ENCODE measurements at regions not wholly inside any gene's neighbourhood (a gene's known extent, or its start where the extent isn't known, plus 50 kb on each side); places are given as distances from the start of the nearest gene placed in this dataset.

- TF ChIP-seq JUND (IDR thresholded peaks at IDR 0.05) (no peak), HNF4G (IDR thresholded peaks at IDR 0.05) (no peak), GABPA (IDR thresholded peaks at IDR 0.05 in 1 of 2, conservative IDR thresholded peaks at IDR 0.05 in 1 of 2) (no peak), EGR1 (IDR thresholded peaks at IDR 0.05; ENCODE audit: low read depth in 2 of 2) (no peak), CTCF (IDR thresholded peaks at IDR 0.05; ENCODE audit: low read depth, low read length, missing input control) (no peak), ATF3 (IDR thresholded peaks at IDR 0.05) (no peak)
- no peaks in the 10 kb centered on the region for H3K4me1 ChIP-seq (ENCODE audit: control insufficient read depth in 4 of 4, insufficient read depth in 4 of 4, low read length in 3 of 4)
- no peaks in the 10 kb centered on the region for H3K9me3 ChIP-seq (ENCODE audit: control insufficient read depth in 4 of 4, low read length in 3 of 4)
- peaks cover 0 to 4% (median 0%) of the 10 kb centered on the region in 4 donors for H3K27me3 ChIP-seq (ENCODE audit: control insufficient read depth in 4 of 4, insufficient read depth in 4 of 4, low read length in 3 of 4)
- H3K27ac ChIP-seq (ENCODE audit: low read depth in 1 of 2, low read length in 2 of 2): no peak overlapping the region
- H3K36me3 ChIP-seq (ENCODE audit: control insufficient read depth in 4 of 4, insufficient read depth in 3 of 4, low read depth in 1 of 4, low read length in 3 of 4): no peaks in the 10 kb centered on the region
- DNase-seq (ENCODE audit: low spot score): no peak
- WGBS: 65% methylated on average over 1 of the region's 1 CpG
- H3K9ac ChIP-seq (ENCODE audit: low read depth in 1 of 2, low read length in 2 of 2): no peak overlapping the region
- H3K4me3 ChIP-seq (ENCODE audit: low read depth in 1 of 3, low read length in 3 of 3): no peak overlapping the region
Observed at GRCh38 chr15:34651997-34652725, 68.7 kb upstream of the GOLGA8B start.

DNA sequence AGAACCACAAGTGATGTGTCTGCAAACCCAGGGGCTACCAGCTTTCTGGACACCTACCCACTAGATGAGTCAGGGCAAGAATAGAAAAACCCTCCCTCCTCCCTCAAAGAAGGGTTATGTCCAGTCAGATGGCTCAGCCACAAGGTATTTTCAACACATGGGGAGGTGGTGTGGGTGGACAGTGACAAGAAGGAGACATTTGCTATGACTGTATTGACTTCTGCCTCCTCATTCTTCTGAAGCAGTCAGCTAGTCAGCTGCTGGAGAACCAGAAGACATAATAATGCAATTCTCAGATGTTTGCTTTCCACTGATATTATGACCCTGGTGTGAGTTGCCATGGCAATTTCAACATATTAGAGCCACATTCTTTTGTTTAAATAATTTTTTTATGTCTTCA is 66.7 kb upstream of the GOLGA8B start:
- Histone ChIP-seq H3K36me3 (ENCODE audit: control insufficient read depth in 4 of 4, insufficient read depth in 3 of 4, low read depth in 1 of 4, low read length in 3 of 4) (no peaks in the 10 kb centered on the region), H3K27me3 (ENCODE audit: control insufficient read depth in 4 of 4, insufficient read depth in 4 of 4, low read length in 3 of 4) (peaks cover 0 to under 1% (median 0%) of the 10 kb centered on the region in 4 donors), H3K27ac (ENCODE audit: low read depth in 1 of 2, low read length in 2 of 2) (no peak overlapping the region), H3K9ac (ENCODE audit: low read depth in 1 of 2, low read length in 2 of 2) (no peak overlapping the region), H3K4me1 (ENCODE audit: control insufficient read depth in 4 of 4, insufficient read depth in 4 of 4, low read length in 3 of 4) (no peaks in the 10 kb centered on the region), H3K4me3 (ENCODE audit: low read depth in 1 of 3, low read length in 3 of 3) (no peak overlapping the region), H3K9me3 (ENCODE audit: control insufficient read depth in 4 of 4, low read length in 3 of 4) (no peaks in the 10 kb centered on the region)
- no peak for DNase-seq (ENCODE audit: low spot score)
- TF ChIP-seq TAF1 (conservative IDR thresholded peaks at IDR 0.05): no peak
- no peak for TF ChIP-seq RAD21 (IDR thresholded peaks at IDR 0.05)
- TF ChIP-seq HNF4G (IDR thresholded peaks at IDR 0.05): no peak
- TF ChIP-seq FOXA1 (IDR thresholded peaks at IDR 0.05): no peak
- TF ChIP-seq, protein P1, sequence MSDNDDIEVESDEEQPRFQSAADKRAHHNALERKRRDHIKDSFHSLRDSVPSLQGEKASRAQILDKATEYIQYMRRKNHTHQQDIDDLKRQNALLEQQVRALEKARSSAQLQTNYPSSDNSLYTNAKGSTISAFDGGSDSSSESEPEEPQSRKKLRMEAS (IDR thresholded peaks at IDR 0.05): no peak
- no peak for TF ChIP-seq EGR1 (IDR thresholded peaks at IDR 0.05; ENCODE audit: low read depth in 2 of 2)
- no peak for TF ChIP-seq HNF4A (conservative IDR thresholded peaks at IDR 0.05)
- no peak for TF ChIP-seq CTCF (IDR thresholded peaks at IDR 0.05; ENCODE audit: low read depth, low read length, missing input control)
- no peak for TF ChIP-seq FOXA2 (IDR thresholded peaks at IDR 0.05)
- no peak for TF ChIP-seq RXRA (IDR thresholded peaks at IDR 0.05)

DNA sequence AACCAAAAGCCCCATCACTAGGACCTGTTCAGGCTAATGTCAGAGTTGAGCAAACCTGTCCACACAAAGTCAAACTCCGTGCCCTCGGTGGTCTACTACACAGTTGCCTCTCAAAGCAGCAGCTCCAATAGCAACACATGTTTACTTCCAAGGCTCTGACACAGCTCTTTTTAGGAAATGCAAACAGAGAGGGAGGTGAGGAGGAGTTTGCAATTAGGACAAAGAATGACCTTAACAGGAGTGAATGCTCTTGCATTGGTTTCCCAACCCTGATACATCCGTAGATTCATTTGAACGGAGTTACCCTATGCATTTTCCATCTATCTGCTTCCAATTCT is 64.8 kb upstream of the GOLGA8B start:
- Histone ChIP-seq H3K9me3 (ENCODE audit: control insufficient read depth in 4 of 4, low read length in 3 of 4) (peaks cover 0 to 3% (median 0%) of the 10 kb centered on the region in 4 donors), H3K27me3 (ENCODE audit: control insufficient read depth in 4 of 4, insufficient read depth in 4 of 4, low read length in 3 of 4) (no peaks in the 10 kb centered on the region), H3K9ac (ENCODE audit: low read depth in 1 of 2, low read length in 2 of 2) (no peak overlapping the region), H3K4me3 (ENCODE audit: low read depth in 1 of 3, low read length in 3 of 3) (no peak overlapping the region), H3K36me3 (ENCODE audit: control insufficient read depth in 4 of 4, insufficient read depth in 3 of 4, low read depth in 1 of 4, low read length in 3 of 4) (no peaks in the 10 kb centered on the region), H3K4me1 (ENCODE audit: control insufficient read depth in 4 of 4, insufficient read depth in 4 of 4, low read length in 3 of 4) (no peaks in the 10 kb centered on the region), H3K27ac (ENCODE audit: low read depth in 1 of 2, low read length in 2 of 2) (no peak overlapping the region)
- no peak for TF ChIP-seq HNF4G (IDR thresholded peaks at IDR 0.05)
- no peak for TF ChIP-seq EGR1 (IDR thresholded peaks at IDR 0.05; ENCODE audit: low read depth in 2 of 2)
- TF ChIP-seq RXRA (IDR thresholded peaks at IDR 0.05): no peak
- no peak for TF ChIP-seq TAF1 (conservative IDR thresholded peaks at IDR 0.05)
- TF ChIP-seq JUND (IDR thresholded peaks at IDR 0.05): no peak
- TF ChIP-seq RAD21 (IDR thresholded peaks at IDR 0.05): no peak
- no peak for TF ChIP-seq HNF4A (conservative IDR thresholded peaks at IDR 0.05)
- TF ChIP-seq FOXA1 (IDR thresholded peaks at IDR 0.05): no peak
- TF ChIP-seq ZBTB33 (IDR thresholded peaks at IDR 0.05): no peak
- TF ChIP-seq, protein P1 (IDR thresholded peaks at IDR 0.05): no peak
- TF ChIP-seq ATF3 (IDR thresholded peaks at IDR 0.05): no peak
- TF ChIP-seq CTCF (IDR thresholded peaks at IDR 0.05; ENCODE audit: low read depth, low read length, missing input control): no peak
- TF ChIP-seq NR2F2 (IDR thresholded peaks at IDR 0.05): no peak
- 39% methylated on average over 4 of the region's 4 CpGs for WGBS
- no peak for DNase-seq (ENCODE audit: low spot score)

Data from liver (tissue), 8 donors.